ENCODE measurements at regions not wholly inside any gene's neighbourhood (a gene's known extent, or its start where the extent isn't known, plus 50 kb on each side); places are given as distances from the start of the nearest gene placed in this dataset.

DNA sequence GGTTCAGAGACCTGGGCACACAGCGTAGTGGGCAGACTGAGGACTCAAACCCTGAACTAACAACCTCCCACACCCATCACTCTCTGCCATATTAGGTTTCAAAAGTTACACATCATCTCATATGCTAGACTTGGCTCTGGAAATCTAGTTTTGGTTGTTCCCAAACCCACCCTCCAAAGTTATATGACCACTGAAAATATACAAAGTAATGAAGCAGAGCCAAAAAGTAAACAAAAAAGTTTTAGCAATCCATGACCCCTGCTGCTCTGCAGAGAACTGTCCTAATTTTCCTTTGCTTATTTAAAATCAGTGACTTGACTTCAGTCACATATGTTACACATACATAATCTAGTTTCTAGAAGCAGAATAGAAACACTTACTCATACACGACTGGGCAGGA, 155.6 kb upstream of the TAS2R1 start:
- Histone ChIP-seq H3K4me1 (ENCODE audit: control insufficient read depth in 2 of 2, insufficient read depth in 2 of 2, low read length in 2 of 2) (no peaks in the 10 kb centered on the region), H3K27ac (ENCODE audit: low read length in 2 of 2) (no peak overlapping the region), H3K9ac (ENCODE audit: low read length) (no peak overlapping the region), H3K79me2 (ENCODE audit: control insufficient read depth, insufficient read depth, low read length) (no peaks in the 10 kb centered on the region), H3K4me3 (ENCODE audit: control extremely low read depth in 1 of 5, extremely low read depth in 1 of 5, insufficient read depth in 1 of 5, low read depth in 2 of 5, low read length in 4 of 5) (no peak overlapping the region), H3K27me3 (replicated peaks in 1 of 4; ENCODE audit: control extremely low read depth in 1 of 4, control insufficient read depth in 3 of 4, insufficient read depth in 4 of 4, low read length in 3 of 4) (no peaks in the 10 kb centered on the region), H2AFZ (ENCODE audit: insufficient read depth, low read depth, low read length, poor library complexity, severe bottlenecking) (no peak overlapping the region), H3K9me3 (ENCODE audit: control extremely low read depth in 1 of 3, control insufficient read depth in 2 of 3, insufficient read depth in 1 of 3, low read length in 2 of 3) (no peaks in the 10 kb centered on the region), H3K36me3 (replicated peaks in 1 of 2; ENCODE audit: control extremely low read depth in 1 of 2, control insufficient read depth in 1 of 2, extremely low read depth in 1 of 2, insufficient read depth in 2 of 2, low read length in 1 of 2) (no peaks in the 10 kb centered on the region), H3K4me2 (replicated peaks; ENCODE audit: low read depth, low read length, poor library complexity, severe bottlenecking) (no peak overlapping the region), H4K20me1 (ENCODE audit: control insufficient read depth, insufficient read depth, low read length, poor library complexity, severe bottlenecking) (no peaks in the 10 kb centered on the region)
- no peaks in the 10 kb centered on the region for H3K27me3 Mint-ChIP-seq
- no peaks in the 10 kb centered on the region for H3K9me3 Mint-ChIP-seq (ENCODE audit: insufficient read depth)
- ChIA-PET POLR2A (no interaction called here), CTCF (no interaction called here)
- no peak overlapping the region for H3K27ac Mint-ChIP-seq
- H3K4me1 Mint-ChIP-seq: no peaks in the 10 kb centered on the region
- TF ChIP-seq, protein P1, sequence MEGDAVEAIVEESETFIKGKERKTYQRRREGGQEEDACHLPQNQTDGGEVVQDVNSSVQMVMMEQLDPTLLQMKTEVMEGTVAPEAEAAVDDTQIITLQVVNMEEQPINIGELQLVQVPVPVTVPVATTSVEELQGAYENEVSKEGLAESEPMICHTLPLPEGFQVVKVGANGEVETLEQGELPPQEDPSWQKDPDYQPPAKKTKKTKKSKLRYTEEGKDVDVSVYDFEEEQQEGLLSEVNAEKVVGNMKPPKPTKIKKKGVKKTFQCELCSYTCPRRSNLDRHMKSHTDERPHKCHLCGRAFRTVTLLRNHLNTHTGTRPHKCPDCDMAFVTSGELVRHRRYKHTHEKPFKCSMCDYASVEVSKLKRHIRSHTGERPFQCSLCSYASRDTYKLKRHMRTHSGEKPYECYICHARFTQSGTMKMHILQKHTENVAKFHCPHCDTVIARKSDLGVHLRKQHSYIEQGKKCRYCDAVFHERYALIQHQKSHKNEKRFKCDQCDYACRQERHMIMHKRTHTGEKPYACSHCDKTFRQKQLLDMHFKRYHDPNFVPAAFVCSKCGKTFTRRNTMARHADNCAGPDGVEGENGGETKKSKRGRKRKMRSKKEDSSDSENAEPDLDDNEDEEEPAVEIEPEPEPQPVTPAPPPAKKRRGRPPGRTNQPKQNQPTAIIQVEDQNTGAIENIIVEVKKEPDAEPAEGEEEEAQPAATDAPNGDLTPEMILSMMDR (IDR thresholded peaks at IDR 0.05): no peak
- no peak for TF ChIP-seq EZH2 (IDR thresholded peaks at IDR 0.05; ENCODE audit: borderline replicate concordance, insufficient read depth, low read depth, low read length, poor library complexity, severe bottlenecking)
- H3K4me3 Mint-ChIP-seq: no peak overlapping the region
- ATAC-seq (ENCODE audit: low read depth) (no peak), DNase-seq (no peak)
- intact Hi-C loops (cut with micrococcal nuclease): no loop called here
- 75% methylated on average over 1 of the region's 2 CpGs for WGBS (ENCODE audit: insufficient coverage)

DNA sequence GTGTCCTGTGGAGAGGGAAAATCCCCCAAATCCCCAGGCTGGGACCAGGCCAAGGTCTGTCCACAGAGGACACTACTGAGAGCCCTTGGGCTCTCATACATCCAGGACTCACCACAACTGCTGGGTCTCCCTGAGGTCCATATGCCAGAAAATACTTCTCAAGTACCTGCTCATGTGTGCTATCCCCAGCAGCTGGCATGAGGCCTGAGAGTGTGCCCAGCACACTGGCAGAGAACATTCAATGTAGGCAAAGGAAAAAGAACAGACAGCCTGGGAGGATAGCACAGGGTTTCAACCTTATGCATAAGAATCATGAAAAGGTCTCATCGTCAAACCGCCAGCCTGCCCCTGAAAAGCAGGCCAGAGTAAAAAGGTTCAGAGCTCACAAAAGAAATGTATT, 154.1 kb upstream of the TAS2R1 start:
- Mint-ChIP-seq H3K4me3 (no peak overlapping the region), H3K27ac (no peak overlapping the region), H3K4me1 (no peaks in the 10 kb centered on the region), H3K27me3 (no peaks in the 10 kb centered on the region), H3K9me3 (ENCODE audit: insufficient read depth) (no peaks in the 10 kb centered on the region)
- Histone ChIP-seq H3K36me3 (replicated peaks in 1 of 2; ENCODE audit: control extremely low read depth in 1 of 2, control insufficient read depth in 1 of 2, extremely low read depth in 1 of 2, insufficient read depth in 2 of 2, low read length in 1 of 2) (no peaks in the 10 kb centered on the region), H3K9ac (ENCODE audit: low read length) (no peak overlapping the region), H2AFZ (ENCODE audit: insufficient read depth, low read depth, low read length, poor library complexity, severe bottlenecking) (no peak overlapping the region), H3K4me1 (ENCODE audit: control insufficient read depth in 2 of 2, insufficient read depth in 2 of 2, low read length in 2 of 2) (no peaks in the 10 kb centered on the region), H3K4me2 (replicated peaks; ENCODE audit: low read depth, low read length, poor library complexity, severe bottlenecking) (no peak overlapping the region), H3K9me3 (ENCODE audit: control extremely low read depth in 1 of 3, control insufficient read depth in 2 of 3, insufficient read depth in 1 of 3, low read length in 2 of 3) (peaks cover 0 to 2% (median 0%) of the 10 kb centered on the region in 3 donors), H4K20me1 (ENCODE audit: control insufficient read depth, insufficient read depth, low read length, poor library complexity, severe bottlenecking) (no peaks in the 10 kb centered on the region), H3K27ac (ENCODE audit: low read length in 2 of 2) (no peak overlapping the region), H3K27me3 (replicated peaks in 1 of 4; ENCODE audit: control extremely low read depth in 1 of 4, control insufficient read depth in 3 of 4, insufficient read depth in 4 of 4, low read length in 3 of 4) (no peaks in the 10 kb centered on the region), H3K4me3 (ENCODE audit: control extremely low read depth in 1 of 5, extremely low read depth in 1 of 5, insufficient read depth in 1 of 5, low read depth in 2 of 5, low read length in 4 of 5) (no peak overlapping the region), H3K79me2 (ENCODE audit: control insufficient read depth, insufficient read depth, low read length) (no peaks in the 10 kb centered on the region)
- WGBS (ENCODE audit: insufficient coverage): 100% methylated on average over 2 of the region's 2 CpGs
- TF ChIP-seq, protein P1 (IDR thresholded peaks at IDR 0.05): no peak
- no peak for TF ChIP-seq EZH2 (IDR thresholded peaks at IDR 0.05; ENCODE audit: borderline replicate concordance, insufficient read depth, low read depth, low read length, poor library complexity, severe bottlenecking)
- CTCF ChIA-PET: no interaction called here
- DNase-seq: no peak
- intact Hi-C loops (cut with micrococcal nuclease): no loop called here
- POLR2A ChIA-PET: no interaction called here
- ATAC-seq (ENCODE audit: low read depth): no peak

All from B cell (primary cell).